HG03354 (cell line): ENCODE measurements at regions not wholly inside any gene's neighbourhood (a gene's known extent, or its start where the extent isn't known, plus 50 kb on each side); places are given as distances from the start of the nearest gene placed in this dataset.
"Not testable (repeated sequence)": the region's sequence is repeated elsewhere in the genome, so short reads cannot be mapped to it uniquely, and the experiment has no call there.

Source experiments
- ATAC-seq: cut with Tn5 transposase; IDR thresholded peaks from one replicate; pipeline ENCODE4 v1.9.1; 2021; ENCODE audit warnings: mild to moderate bottlenecking; ENCODE audit not compliant: unreplicated experiment, poor library complexity, severe bottlenecking

DNA sequence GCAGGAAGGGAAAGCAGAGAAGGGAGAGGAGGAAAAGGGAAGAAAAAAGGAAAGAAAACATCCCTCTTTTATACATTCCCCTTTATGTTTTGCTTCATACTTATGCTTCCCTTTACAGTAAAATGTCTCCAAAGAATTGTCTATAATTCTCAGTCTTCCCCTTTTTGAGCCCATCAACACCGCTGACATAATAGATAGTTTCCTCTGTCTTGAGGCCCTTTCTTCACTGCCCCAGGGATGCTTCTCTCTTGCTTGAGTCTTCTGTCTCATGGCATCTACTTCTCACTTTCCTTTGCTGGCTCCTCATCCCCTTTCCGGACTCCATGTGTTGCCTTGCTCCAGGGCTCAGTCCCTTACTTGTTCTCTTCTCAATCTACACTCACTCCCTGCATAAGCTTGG lies 99.7 kb upstream of the DAZL start:
- no peak for ATAC-seq

DNA sequence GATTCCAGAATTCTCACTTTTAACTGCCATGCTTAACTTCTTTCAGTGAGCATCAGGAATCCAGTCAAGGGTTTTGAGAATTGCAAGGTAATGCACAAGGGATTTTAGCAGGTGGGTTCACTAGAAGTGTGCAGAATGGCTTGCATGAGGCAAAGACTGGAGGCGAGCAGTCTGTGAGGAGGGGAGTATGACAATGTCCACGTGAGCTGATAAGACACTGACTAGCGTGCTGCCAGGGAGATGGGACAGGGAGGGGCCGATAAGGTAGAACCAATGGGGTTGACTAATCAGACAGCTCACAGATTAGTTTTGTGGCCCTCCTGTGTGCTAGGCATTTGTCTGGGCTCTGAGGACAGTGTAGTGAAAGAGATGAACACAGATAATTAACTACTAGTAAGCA lies 102.0 kb upstream of the DAZL start:
- ATAC-seq, result no peak

DNA sequence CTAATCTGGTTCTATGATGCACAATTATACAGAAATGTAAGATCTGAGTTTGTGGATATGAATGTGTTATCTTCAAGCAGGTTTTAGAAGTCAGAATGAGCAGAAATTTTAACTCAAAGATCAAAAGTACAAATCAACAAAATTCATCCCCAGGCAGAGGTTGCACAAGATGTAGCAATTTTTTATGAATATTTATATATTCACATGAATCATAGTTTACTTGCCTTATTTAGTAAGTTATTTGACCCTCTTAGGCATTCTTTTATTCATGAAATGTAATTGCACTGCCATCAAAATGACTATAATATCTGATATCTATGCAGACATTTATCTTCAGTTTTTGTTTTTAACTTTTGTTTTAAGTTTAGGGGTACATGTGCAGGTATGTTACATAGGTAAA lies 103.1 kb upstream of the DAZL start:
- no peak for ATAC-seq

DNA sequence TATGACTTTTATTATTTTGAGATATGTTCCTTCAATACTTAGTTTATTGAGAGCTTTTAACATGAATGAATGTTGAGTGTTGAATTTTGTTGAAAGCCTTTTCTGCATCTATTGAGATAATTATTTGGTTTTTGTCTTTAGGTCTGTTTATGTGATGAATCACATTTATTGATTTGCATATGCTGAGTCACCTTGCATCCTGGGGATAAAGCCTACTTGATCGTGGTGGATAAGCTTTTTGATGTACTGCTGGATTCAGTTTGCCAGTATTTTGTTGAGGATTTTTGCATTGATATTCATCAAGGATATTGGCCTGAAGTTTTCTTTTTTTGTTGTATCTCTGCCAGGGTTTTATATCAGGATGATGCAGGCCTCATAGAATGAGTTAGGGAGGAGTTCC lies 106.5 kb upstream of the DAZL start:
- ATAC-seq, result not testable (repeated sequence)

DNA sequence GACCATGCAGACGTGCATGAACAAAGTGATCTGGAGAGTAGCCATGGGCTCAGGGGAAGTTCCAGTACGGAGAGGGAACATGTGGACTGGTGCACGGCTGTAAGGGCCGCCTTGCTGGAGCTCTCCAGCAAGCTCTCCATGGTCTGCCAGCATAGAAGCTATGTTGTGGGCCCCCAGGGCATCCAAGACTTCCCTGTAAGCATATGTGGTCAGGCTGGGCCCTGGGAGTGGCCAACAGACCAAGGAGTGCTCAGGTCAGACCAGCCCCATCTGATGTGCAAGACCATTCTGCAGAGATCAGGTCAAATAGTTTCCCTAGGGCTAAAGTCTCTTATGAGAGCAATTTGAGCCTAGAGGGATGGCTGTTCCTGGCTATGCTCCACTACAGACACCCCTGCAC lies 110.1 kb upstream of the DAZL start:
- no peak for ATAC-seq

DNA sequence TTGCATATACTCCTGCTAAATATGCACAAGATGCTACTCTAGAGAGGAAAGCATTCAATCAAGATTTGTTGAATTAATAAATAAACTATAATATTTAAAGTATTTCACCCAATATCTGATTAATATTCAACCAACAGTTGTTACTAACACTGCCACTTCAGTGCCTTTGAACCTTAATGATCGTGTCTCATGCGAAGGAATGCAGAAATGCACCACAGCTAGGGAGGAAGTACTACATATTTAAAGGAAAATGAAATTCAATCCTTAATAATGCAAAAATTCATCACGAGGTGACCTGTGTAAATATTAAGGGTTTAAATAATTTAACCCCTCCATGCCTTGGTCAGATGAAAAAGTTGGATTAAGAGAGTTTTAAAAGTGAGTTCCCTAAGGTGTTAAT lies 114.2 kb upstream of the DAZL start:
- no peak for ATAC-seq

DNA sequence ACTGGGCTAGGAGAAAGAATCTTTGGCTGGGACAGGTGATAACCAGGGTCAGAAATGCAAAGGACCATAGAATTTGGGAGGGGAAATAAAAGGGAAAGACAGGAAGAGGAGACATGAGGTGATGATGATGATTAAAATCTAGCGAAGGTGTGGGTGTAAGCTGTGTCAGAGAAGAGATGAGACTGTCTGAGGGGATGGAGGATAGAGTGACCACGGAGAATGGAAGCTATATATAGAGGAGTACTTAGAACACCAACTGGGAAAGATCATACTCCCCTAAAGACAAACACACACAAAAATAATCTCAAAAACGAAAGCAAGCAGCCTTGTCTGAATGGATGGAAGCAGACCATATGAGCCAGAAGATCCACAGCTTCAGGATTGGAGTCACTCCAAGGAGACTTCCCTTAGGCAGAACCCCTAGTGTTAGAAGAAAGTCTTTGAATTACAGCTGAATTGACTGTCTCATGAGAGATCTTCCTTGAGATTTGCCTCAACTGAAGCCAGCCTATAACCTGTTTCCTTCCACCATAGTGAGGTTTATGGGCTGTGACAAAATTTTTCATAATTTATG lies 115.2 kb upstream of the DAZL start:
- no peak for ATAC-seq

DNA sequence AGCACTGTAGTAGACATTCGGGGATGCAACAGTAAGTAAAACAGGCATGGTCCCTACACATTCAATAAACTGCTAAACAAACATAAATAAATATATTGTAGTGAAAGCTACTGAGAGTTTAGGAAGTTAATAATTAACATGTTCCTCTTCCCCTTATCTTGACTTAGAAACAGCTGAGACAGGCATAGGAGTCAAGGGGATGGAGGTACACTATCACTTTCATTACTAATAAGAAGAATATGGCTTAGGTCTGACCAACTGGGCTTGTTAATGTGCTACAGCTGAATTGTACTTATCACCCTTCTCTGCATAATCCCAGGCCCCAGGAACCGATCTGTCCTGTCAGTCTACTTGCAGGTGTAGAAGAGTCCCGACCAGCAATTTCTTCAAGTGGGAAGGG lies 116.3 kb upstream of the DAZL start:
- ATAC-seq, result peak; percentile 64

DNA sequence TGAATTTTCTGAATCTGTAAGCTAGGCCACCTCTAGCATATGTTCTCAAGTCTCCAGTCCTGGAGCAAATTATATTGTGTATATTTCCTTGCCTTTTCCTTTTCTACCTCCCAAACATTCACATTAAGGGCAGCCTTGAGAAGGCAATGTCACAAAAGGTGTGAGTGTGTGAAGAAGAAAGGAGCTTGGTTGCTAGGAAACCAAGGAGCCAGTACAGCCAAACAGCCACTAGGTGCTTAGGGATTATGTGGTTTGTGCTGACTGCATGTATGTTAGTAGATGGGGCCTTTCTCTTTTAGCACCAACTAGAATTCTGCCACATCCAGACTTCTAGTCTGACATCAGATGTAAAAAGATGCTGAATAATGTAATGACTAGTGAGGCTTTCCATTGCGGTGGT lies 118.8 kb upstream of the DAZL start:
- ATAC-seq, result no peak

DNA sequence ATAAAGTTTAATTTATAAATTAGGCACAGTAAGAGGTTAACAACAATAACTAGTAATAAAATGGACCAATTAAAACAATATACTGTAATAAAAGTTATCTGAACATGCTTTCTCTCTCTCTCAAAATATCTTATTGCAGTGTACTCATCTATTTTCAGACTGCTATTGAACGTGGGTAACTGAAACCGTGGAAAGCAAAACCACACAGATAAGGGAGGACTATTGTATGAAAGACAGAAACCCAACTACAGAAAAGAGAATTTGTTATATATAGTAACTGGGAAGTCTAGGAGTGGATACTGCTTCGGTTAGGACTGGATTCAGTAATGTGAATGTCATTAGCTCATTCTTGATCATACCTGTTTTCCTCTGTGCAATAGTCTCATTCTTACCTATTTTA lies 119.3 kb upstream of the DAZL start:
- no peak for ATAC-seq

DNA sequence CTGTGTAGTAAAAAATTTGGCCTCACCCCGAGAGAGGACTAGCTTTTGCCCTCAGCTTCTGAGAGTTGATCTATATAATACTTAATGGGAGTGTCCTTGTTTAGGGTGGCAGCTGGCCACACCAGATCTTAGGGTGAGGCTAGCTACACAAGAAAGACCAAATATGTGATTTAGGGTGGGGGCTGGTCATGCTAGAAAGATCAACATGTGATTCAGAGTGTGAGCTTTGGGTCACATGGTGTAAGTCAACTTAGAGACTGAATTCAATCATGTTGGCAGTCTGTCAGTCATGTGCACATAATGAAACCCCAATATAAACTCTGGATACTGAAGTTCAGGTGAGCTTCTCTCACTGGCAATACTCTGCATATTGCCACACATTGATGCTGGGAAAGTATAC lies 120.7 kb upstream of the DAZL start:
- no peak for ATAC-seq

DNA sequence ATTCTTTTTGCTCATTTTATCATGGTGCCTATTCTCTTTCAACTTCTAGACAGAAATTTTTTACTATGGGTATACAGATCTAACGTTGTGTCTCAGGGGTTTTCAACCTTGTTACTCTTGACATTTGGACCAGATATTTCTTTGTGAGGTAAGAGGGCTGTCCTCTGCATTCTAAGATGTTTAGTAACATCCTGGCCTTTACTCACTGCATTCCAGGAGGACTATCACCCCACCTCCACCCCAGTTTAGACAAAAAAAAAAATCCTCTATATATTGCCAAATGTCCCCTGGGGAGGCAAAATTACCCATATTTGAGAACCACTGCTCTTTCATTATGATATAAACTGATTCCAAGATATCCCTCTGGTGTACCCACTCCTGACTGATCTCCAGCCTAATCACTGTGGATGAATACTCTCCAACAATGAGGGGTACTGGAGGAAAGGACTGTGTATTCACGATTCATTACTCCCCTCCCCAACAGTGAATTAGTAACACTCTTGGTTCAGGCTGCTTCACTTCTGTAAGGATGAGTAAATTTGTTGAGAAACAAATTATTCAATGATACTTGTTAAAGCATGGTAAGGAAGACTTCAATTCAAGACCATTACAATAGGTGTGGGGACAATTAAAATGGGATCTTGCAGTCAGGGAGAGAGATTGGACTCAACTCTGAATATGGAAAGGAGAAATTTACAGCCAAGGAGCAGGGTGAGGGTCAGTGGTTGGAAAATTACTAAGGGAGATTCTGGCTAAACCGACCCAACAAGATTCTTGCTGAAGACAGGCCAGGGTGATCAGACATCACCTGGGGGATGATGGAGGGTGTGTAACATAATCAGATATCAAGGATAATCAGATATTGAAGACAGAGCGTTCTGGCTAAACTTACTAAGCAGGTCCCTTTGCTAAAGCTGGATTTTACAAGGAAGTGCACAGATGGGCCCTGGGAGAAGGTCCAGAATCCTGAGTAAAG lies 123.8 kb upstream of the DAZL start:
- ATAC-seq, result no peak

DNA sequence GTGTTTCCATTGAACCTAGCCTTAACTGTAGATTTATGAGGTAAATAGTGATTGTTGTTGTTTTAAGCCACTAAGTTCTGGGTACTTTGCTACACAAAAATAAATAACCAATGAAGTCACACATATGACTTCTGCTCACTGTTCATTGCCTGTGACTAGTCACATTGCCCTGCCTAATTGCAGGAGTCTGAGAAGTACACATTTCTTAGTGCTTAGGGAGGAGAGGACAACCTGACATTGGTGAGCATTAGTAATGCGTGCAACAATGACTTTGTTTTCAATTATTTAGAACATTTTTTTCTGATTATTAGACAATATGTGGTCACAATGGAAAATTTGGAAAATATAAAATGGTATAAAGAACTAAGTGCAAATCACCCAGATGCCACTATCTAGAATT lies 133.2 kb upstream of the DAZL start:
- no peak for ATAC-seq

DNA sequence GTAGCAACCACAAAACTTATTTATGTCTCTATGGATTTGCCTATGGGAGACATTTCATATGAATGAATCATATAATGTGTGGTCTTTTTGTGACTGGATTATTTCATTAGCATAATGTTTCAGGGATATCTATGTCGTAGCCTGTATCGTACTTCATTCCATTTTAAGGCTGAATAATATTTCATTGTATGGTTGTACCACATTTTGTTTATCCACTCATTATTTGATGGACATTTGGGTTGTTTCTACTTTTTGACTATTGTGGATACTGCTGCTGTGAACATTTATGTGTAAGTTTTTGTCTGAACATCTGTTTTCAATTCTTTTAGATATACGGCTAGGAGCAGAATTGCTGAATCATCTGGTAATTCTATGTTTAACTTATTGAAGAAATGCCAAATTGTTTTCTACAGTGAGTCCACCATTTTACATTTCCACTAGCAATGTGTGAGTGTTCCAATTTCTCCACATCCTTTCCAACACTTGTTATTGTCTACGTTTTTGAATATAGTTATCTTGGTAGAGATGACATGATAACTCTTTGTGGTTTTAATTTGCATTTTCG lies 134.4 kb upstream of the DAZL start:
- ATAC-seq, result no peak

DNA sequence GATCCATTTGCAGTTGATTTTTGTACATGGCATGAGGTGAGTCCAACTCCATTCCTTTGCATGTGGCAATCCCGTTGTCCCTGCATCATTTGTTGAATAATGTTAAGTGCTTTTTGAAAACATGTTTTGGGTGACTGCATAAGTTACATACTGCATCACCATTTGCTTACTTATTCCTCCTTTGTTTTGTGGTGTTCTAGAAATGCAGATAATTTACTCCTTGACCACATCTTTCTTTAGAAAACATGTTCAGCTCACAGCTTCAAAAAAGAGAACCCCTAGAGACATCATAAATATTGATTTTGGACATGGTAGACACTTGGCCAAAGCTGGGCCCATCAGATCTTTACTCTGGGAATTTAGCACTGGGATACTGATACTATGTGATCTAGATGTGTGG lies 135.3 kb upstream of the DAZL start:
- no peak for ATAC-seq

DNA sequence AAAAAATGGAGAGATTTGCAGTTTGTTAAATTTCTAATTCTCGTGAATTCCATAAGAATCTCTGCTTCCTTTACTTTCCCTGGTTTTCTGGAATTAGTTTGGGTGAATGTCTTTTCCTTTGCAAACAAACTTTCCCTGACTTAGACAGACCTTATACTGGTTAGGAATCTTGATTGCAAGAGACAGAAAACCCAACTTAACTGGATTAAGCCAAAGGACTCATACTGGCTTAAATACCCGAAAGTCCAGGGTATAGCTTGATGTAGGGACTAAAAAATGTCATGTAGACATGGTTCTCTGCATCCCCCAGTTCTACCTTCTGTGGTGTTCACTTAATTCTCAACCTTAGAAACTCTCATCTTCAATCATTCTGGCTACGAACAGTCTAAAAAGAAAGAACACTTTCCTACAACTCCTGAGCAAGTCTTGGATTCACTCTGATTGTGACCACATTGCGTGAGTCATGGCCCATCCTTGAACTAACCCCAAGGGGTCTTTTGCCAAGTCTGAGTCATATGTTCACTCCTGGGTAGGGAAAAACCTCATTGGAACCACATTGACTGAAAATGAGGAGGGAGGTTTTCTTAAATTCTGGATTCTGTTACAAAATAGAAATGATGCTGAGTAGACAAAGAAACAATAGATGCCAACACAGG lies 136.0 kb upstream of the DAZL start:
- no peak for ATAC-seq

DNA sequence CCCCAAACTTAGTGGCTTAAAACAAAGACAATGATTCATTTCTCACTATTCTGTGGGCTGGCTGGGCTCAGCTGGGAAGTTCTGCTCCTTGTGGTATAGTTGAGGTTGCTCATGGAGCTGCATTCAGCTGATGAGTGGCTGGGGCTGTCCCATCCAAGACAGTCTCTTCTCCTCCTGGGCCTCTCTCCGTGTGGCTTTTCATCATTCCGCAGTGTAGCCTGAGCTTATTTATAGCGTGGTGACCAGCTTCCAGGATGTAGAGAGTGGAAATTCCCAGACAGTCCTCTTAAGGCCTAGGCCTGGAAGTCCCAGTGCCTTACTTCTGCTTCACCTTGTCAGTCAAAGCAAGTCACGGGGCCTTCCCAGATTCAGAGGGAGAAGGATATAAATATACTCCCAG lies 136.7 kb upstream of the DAZL start:
- no peak for ATAC-seq

DNA sequence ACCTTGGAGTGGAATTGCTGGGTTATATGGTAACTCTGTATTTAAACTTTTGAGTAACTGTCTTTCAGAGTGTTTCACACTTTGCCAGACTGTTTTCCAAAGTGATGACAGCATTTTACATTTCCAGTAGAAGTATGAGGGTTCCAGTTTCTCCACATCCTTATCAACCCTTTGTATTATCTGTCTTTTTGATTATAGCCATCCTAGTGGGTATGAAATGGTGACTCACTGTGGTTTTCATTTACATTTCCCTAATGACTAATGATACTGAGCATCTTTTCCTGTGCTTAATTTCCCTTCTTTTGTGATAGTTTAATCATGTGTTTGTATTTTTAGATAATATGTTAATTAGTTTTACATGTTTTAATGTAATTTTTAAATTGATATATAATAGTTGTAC lies 138.1 kb upstream of the DAZL start:
- ATAC-seq, result no peak

DNA sequence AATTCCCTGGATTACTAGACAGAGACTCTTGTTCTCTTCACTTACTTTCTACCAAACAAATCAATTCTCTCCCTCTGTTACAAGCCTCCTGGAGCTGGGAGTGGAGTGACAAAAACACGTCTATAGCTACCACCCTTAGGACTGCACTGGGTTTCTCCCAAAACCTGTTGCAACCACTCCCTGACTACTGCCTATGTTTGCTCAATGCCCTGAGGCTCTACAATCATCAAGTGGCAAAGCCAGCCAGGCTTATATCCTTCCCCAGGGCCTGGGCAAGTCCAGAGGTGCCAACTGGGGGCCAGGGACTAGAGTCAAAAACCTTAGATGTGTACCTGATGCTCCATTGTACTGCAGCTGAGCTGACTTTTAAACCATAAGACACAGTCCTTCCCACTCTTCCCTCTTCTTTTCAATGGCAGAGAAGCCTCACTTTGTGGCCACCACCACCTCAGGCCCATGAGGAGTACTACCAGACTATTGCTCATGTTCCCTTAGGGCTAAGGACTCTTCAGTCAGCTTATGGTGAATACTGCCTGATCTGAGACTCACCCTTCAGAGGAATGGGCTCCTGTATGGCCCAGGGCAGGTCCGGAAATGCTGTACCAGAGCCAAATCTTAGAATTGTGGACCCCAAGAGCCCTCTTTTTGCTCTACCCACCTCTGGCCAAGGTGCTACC lies 125.4 kb upstream of the PLCL2 start:
- ATAC-seq, result no peak

DNA sequence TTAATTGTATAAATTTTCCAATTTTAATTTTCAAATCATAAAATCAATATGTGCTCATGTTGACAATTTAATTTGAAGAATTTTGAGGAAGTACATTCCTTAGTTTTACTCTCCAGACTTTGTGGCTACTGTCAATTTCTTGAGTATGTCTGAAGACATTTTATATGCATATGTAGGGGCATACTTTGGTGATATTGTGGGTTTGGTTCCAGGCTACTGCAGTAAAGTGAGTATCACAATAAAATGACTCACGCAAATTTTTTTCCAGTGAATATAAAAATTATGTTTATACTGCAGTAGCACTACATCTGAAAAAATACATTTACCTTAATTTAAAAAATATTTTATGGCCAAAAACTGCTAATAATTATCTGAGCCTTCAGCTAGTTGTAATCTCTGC lies 123.2 kb upstream of the PLCL2 start:
- no peak for ATAC-seq
